ENCODE measurements at regions not wholly inside any gene's neighbourhood (a gene's known extent, or its start where the extent isn't known, plus 50 kb on each side); places are given as distances from the start of the nearest gene placed in this dataset.

GRCh38 chr11:37689951-37690350, 1091.9 kb upstream of the RAG2 start:
- H3K27me3 ChIP-seq (replicated peaks; ENCODE audit: control insufficient read depth, insufficient read depth, low read length), result no peaks in the 10 kb centered on the region
- H3K36me3 ChIP-seq (ENCODE audit: control insufficient read depth, insufficient read depth, low read length), result no peaks in the 10 kb centered on the region
- no peak for DNase-seq (ENCODE audit: extremely low read depth, insufficient read length)
- H3K4me3 ChIP-seq (replicated peaks; ENCODE audit: low read depth, low read length), result no peak overlapping the region
- no peak for TF ChIP-seq CTCF (IDR thresholded peaks at IDR 0.05; ENCODE audit: insufficient read depth, low read length, poor library complexity, severe bottlenecking)

- no peak for TF ChIP-seq CTCF (IDR thresholded peaks at IDR 0.05; ENCODE audit: insufficient read depth, low read length, poor library complexity, severe bottlenecking)
- Histone ChIP-seq H3K36me3 (ENCODE audit: control insufficient read depth, insufficient read depth, low read length) (no peaks in the 10 kb centered on the region), H3K27me3 (replicated peaks; ENCODE audit: control insufficient read depth, insufficient read depth, low read length) (no peaks in the 10 kb centered on the region), H3K4me3 (replicated peaks; ENCODE audit: low read depth, low read length) (no peak overlapping the region)
- DNase-seq (ENCODE audit: extremely low read depth, insufficient read length), result no peak
Measured at GRCh38 chr11:37688456-37688855, 1090.4 kb upstream of the RAG2 start.

GRCh38 chr11:37687130-37687529, 1089.1 kb upstream of the RAG2 start:
- no peak overlapping the region for H3K4me3 ChIP-seq (replicated peaks; ENCODE audit: low read depth, low read length)
- H3K27me3 ChIP-seq (replicated peaks; ENCODE audit: control insufficient read depth, insufficient read depth, low read length), result no peaks in the 10 kb centered on the region
- no peak for DNase-seq (ENCODE audit: extremely low read depth, insufficient read length)
- no peaks in the 10 kb centered on the region for H3K36me3 ChIP-seq (ENCODE audit: control insufficient read depth, insufficient read depth, low read length)
- no peak for TF ChIP-seq CTCF (IDR thresholded peaks at IDR 0.05; ENCODE audit: insufficient read depth, low read length, poor library complexity, severe bottlenecking)

- H3K4me3 ChIP-seq (replicated peaks; ENCODE audit: low read depth, low read length), result no peak overlapping the region
- no peak for DNase-seq (ENCODE audit: extremely low read depth, insufficient read length)
- no peak for TF ChIP-seq CTCF (IDR thresholded peaks at IDR 0.05; ENCODE audit: insufficient read depth, low read length, poor library complexity, severe bottlenecking)
Measured at GRCh38 chr11:37671321-37671720, 1073.3 kb upstream of the RAG2 start.

GRCh38 chr11:37666960-37667359, 1068.9 kb upstream of the RAG2 start:
- no peak for TF ChIP-seq CTCF (IDR thresholded peaks at IDR 0.05; ENCODE audit: insufficient read depth, low read length, poor library complexity, severe bottlenecking)

More at GRCh38 chr11:37671321-37671720, 1073.3 kb upstream of the RAG2 start:
- no peaks in the 10 kb centered on the region for H3K27me3 ChIP-seq (replicated peaks; ENCODE audit: control insufficient read depth, insufficient read depth, low read length)
- H3K36me3 ChIP-seq (ENCODE audit: control insufficient read depth, insufficient read depth, low read length), result no peaks in the 10 kb centered on the region

GRCh38 chr11:37657645-37658044, 1059.6 kb upstream of the RAG2 start:
- no peak for DNase-seq (ENCODE audit: extremely low read depth, insufficient read length)
- TF ChIP-seq CTCF (IDR thresholded peaks at IDR 0.05; ENCODE audit: insufficient read depth, low read length, poor library complexity, severe bottlenecking), result no peak
- Histone ChIP-seq H3K27me3 (replicated peaks; ENCODE audit: control insufficient read depth, insufficient read depth, low read length) (no peaks in the 10 kb centered on the region), H3K4me3 (replicated peaks; ENCODE audit: low read depth, low read length) (no peak overlapping the region), H3K36me3 (ENCODE audit: control insufficient read depth, insufficient read depth, low read length) (no peaks in the 10 kb centered on the region)

More at GRCh38 chr11:37666960-37667359, 1068.9 kb upstream of the RAG2 start:
- no peak for DNase-seq (ENCODE audit: extremely low read depth, insufficient read length)
- H3K36me3 ChIP-seq (ENCODE audit: control insufficient read depth, insufficient read depth, low read length), result no peaks in the 10 kb centered on the region
- H3K27me3 ChIP-seq (replicated peaks; ENCODE audit: control insufficient read depth, insufficient read depth, low read length), result no peaks in the 10 kb centered on the region
- no peak overlapping the region for H3K4me3 ChIP-seq (replicated peaks; ENCODE audit: low read depth, low read length)

Data from GM06990 (cell line).